ENCODE measurements at regions not wholly inside any gene's neighbourhood (a gene's known extent, or its start where the extent isn't known, plus 50 kb on each side); places are given as distances from the start of the nearest gene placed in this dataset.

DNA sequence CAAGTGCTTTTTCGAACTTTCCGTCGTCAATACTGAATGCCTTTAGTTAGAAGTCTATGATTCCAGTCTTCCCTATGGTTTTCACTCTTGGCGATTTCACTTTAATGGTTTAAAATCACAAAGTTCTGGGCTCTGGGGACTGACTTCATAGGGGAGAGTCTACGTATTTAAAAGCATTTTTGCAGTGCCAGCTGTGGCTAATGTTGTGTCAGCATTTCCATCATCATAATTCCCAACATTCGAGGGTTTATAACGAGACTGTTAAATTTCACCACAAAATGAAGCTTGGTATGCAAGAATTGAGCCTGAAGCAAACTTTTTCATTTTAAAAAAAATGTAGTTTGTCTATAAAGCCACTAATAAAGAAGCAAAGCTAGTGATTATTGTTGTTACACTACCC lies 242.7 kb downstream of the SOX4 start:
- intact Hi-C loops (cut with DNase I), result no loop called here
- DNase-seq (ENCODE audit: low spot score), result no peak

DNA sequence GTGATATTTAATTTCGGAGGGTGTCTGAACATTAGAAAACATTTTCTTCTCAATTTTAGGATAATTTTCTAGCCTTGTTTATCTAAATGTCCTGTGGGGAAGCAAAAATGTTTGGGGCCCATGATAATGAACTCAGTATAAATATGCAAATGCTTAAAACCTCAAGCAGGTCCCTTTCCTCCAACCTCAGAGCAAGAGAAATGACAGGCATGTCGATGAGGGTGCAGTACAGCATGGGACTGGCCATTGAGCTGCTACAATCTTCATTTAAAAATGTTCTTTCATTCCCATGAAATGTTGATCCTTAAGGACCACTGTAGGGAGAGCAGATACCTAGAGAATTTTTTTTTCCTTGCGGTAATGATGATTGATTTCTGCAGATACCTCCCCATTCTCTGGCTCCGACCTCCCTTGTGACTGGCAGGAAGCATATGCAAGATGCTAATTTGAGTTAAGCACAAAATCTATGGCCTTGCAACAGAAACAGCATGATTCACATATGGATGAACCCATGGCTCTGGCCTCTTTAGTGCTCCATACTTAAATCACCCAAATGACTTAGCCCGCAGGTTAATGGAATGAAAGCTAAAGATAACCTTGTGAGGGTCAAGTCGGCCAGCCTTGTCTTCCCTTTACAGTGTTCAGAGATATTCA lies 243.3 kb downstream of the SOX4 start:
- intact Hi-C loops (cut with DNase I), result no loop called here
- no peak for DNase-seq (ENCODE audit: low spot score)

DNA sequence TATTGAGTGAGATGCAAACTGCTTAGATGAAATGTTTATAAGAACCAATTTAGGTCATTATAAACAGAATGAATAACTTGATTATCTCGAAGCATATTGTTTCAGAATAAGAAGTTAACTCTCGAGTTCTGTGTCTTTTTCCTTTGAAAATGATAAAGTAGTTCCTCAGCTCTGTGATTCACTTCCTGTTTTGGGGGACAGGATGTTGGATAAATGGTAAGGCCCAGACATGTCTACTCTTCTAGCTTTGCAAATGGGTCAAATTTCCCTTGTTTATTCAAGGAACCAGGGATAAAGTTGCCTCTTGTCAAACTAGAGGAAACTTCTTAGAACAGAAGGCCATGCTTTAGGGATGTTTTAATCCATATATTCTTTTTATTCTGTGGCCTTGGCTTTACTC lies 246.9 kb downstream of the SOX4 start:
- DNase-seq (ENCODE audit: low spot score), result no peak
- intact Hi-C loops (cut with DNase I), result no loop called here

DNA sequence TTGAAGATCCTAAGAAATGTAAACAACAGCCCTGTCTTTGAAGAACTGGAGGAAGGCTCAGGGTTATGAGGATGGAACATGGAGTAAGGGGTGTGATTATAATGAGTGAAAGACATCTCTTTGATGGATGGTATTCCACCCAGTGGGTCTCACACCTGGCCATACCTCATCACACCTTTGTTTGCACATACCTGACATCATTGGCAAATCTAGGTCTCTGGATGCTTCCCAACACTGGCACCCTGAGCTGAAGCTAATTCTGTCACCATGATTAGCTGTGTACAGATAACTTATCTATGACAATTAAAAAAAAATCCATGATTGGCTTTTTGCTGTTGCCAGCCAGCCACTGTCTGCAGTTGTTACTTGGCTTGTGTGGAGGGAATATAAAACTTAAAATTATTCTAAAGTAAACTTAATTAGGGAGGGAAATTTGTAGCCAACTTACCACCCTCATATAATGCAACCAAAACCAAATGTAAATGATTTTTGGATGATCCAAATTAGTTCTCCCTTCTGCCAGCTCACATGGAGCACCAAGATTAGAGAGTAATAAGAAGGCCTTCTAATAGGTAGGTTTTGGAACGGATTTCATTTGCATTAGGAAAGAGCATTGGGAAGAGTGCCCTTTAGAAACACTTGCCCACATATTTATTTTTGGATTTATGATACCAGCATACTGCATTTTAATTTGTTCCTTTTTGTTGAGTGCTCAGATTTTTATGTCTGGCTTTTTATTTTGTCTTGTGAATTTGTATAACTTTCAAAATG lies 249.5 kb downstream of the SOX4 start:
- DNase-seq (ENCODE audit: low spot score), result no peak
- intact Hi-C loops (cut with DNase I), result no loop called here

DNA sequence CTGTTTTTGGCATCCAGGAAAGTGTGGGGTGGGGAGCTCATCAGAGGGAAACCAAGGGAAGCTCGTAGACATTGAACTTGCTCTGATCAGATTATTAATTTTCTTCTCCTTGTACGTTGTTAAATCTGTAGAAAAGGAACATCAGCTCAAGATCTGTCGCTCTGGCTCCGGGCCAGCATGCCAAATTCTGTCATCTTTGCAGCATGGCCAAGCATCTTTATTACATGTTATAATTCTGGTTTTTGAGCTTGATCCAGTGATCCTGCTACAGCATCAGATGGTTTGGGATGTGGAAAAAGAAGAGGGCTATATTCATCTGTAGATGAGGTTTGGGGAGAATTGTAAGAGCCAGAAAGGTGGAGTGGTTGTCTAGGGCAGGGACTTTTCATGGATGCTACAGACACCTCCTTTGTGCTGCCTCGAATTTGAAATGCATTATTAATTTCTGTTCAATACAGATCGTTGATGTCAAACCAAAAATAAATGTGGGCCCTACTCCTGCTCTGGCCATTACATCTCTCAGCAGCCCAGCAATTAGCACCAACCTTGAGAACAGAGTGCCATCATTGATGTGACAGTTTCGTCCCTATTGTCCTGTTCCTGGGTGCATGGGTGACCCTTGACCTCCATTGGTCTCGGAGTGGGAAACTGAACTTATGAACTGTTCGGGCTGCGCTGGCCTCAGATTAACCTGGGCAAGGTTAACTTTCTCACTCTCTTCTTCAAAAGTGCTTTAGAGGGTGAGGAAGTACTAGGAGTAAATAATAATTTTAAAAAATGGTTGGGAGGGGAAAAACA lies 250.8 kb downstream of the SOX4 start:
- intact Hi-C loops (cut with DNase I), result no loop called here
- no peak for DNase-seq (ENCODE audit: low spot score)

DNA sequence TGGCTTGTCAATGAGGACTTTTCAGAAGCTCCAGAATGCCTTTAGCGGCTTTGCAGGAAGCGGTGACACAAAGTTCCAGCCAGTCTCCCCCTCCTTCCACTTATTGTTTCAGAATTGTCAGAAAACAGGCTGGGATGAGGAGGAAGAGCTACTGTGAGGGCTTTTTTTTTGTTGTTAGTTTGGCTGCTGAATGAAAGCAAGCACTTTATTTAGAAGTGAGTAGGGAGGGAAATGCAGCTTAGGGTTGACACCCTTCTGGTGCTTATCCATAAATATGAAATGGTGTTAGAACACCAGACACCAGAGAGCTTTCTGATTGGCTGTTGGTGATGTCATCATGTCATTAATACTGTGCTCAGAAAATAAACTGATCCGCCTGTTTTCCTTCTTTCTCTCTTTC lies 251.5 kb downstream of the SOX4 start:
- intact Hi-C loops (cut with DNase I), result loop anchor here (5.0 kb wide), 2 partner anchors 248 to 297 kb away; no protein-coding TSS in a partner anchor
- DNase-seq (ENCODE audit: low spot score), result no peak

DNA sequence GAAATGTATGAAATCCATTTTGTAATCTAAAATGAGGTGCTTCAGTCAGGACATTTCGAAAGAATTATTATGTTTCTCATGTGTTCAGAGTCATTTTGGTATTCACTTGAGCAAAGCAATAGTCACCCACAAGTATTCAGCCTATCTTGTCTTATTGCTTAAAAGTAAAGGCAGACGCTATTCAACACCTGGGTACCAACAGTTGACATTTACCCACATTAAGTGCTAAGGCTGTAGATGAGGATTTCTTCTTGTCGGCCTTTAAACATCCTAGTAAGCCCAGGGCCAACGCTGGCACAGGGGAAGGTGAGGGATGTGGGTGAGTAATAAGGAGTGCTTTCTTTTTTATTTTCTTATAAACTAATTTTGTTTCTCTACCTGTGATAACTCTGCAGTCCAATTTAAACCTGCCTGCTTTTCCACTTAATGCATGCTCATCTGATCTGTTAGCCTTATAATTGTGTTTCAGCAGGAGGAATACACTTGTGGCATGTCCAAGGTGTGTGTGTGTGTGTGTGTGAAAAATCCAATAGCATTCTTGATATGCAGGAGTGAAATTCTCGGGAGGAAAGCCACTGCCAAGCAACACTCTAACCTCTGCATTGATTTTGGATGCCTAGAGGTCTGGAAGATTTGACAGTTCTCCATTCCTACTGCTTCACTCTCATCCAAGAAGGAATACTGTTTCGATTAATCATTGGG lies 252.0 kb downstream of the SOX4 start:
- intact Hi-C loops (cut with DNase I), result loop anchor here (5.0 kb wide), 2 partner anchors 248 to 297 kb away; no protein-coding TSS in a partner anchor
- DNase-seq (ENCODE audit: low spot score), result no peak

DNA sequence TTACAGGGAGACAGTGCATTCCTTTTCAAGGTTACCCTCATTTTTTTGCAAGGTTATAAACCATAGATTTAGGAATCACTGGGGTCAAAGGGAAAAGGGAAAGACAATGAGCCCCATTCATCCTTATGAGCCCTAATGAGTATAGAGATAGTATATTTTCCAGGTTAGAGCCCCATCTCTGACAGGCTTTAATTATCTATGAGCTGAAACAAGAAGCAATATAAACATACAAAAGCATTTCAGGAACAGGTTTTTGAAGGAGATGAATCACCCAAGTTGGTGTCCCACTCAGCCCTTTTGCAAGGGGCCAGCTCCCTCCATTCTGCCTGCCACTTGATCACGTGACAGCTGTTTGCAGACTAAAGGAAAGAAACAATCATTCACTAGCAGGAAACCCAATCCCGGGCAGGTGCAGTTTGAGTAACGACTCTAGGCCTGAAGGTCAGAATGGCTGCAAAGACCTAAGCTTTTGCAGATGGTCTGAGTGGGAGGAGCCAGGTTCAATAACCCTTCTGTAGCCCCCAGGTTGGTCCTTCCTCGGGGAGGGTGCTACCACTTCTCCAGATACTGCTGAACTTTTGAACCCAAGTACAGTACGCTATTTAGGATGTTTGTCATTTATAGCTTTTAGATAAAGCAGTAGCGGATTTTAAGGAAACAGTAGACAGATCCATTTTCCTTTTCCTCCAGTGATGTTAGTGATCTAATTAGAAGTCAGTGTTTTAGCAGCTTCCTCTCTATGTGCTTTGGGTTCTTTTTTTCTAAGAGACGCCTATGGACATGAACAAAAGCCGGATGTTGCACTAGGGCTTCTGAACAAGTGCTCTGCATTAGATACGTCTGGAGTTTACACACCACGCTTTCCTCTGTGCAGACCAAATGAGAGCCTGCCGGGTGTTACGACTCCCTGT lies 253.2 kb downstream of the SOX4 start:
- DNase-seq (ENCODE audit: low spot score), result no peak
- intact Hi-C loops (cut with DNase I), result loop anchor here (5.0 kb wide), 2 partner anchors 249 to 296 kb away; no protein-coding TSS in a partner anchor

DNA sequence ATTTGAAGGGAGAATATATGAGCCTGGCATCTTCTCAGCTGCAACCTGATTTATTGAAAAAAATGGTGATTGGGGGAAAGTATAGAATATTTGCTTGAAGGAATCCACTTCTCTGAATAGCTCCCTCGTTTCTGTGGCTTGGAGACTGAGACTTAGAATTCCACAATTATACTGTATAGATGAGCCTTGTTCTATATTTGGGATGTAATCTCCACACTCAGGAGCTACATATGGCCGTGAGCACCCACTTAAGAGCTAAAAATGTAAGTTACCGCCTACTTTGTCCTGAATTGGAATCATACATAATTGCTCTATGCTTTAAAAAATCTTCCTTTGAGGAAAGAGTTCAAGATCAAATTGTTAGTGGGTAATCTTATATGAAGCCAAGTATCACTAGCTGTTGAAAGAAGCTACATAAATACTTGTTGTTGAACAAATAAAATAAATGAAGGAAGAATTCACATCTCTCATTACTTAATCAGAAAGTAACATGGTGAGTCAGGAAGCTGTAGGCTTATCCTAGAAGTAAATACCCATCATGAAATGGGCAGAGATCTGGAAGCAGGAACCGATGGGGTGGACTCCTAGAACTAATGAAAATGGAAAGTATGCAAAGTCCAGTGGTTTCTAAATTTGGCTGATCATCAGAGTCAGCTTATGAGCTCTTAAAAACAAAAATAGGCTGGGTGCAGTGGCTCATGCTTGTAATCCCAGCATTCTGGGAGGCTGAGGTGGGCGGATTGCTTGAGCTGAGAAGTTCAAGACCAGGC lies 254.3 kb downstream of the SOX4 start:
- no peak for DNase-seq (ENCODE audit: low spot score)
- intact Hi-C loops (cut with DNase I), result loop anchor here (5.0 kb wide), 2 partner anchors 251 to 294 kb away; no protein-coding TSS in a partner anchor

DNA sequence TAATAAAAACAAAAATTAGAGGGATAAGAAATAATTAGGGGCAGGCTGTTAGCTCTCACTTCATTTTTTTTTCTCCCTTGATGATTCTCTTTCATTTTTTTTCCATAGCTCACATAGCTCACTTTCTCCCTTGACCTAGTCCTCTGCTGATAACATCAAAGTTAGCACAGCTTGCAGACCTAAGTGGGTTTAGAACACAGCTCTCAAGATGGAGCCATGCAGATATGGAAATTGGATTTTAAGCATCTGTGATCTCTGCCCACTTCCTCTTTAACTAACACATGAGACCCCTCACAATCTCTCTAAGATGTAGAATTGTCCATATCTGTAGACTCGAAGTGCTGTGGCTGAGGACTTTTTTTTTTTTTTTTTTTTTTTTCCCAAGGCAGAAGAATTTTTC lies 257.1 kb downstream of the SOX4 start:
- intact Hi-C loops (cut with DNase I), result no loop called here
- no peak for DNase-seq (ENCODE audit: low spot score)

DNA sequence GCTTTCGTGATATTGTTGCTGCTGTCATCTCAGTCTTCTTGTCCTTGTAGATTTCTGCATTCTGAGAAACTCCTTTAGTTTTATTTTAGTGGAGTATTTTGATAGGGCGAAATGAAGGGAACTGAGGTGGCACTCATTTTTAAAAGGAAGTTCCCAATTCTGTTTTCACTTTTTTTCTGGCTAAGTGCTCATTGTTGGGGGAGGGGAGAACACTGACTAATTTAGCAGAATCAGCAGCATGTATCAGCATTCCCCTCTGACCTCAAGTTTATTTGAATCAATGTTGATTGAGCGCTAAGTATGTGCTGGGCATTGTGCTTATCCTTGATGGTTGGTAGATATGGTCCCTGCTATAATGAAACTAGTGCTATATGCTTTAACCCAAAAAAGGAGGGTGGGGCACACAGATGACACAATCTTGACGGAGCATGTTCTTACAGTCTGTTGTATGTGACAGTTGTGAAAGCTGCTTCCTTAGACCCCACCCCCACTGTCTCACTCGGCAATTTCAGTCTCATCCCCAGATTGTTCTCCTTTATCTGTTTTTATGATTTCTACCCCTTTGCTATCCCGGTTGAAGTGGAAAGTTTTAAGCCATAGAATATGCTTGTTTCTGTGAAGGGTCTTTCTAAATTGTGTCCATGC lies 262.4 kb downstream of the SOX4 start:
- intact Hi-C loops (cut with DNase I), result no loop called here
- no peak for DNase-seq (ENCODE audit: low spot score)

DNA sequence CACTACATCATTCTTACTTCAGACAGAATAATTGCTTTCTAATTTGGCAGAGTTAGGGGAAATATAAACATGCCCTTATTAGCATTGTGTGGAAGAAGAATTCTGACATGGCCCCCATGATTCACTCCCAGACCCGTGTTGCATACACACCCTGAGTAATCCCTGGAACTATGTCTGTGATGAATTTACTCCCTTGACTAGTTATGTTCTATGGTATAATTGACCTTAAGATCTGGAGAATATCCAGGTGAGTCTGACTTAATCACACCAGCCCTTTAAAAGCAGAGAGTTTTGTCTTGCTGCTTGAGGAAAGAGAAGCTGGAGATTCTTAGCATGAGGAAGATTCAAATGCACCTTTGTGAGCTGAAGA lies 262.9 kb downstream of the SOX4 start:
- intact Hi-C loops (cut with DNase I), result no loop called here
- DNase-seq (ENCODE audit: low spot score), result no peak

DNA sequence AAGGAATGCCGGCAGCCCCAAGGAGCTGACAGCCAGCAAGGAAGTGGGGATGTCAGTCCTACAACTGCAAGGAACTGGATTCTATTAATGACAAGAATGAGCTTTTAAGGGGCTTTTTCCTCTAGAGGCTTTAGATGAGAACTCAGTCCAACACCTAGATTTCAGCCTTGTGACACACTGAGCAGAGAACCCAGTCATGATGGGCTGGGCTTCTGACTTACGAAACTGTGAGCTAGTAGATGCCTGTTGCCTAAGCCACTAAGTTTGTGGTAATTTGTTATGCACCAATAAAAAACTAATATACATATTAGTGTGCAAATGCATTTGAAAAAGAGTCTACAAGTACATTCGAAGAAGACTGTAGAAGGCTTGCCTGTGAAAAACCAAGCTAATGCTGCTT lies 263.3 kb downstream of the SOX4 start:
- DNase-seq (ENCODE audit: low spot score), result no peak
- intact Hi-C loops (cut with DNase I), result no loop called here

DNA sequence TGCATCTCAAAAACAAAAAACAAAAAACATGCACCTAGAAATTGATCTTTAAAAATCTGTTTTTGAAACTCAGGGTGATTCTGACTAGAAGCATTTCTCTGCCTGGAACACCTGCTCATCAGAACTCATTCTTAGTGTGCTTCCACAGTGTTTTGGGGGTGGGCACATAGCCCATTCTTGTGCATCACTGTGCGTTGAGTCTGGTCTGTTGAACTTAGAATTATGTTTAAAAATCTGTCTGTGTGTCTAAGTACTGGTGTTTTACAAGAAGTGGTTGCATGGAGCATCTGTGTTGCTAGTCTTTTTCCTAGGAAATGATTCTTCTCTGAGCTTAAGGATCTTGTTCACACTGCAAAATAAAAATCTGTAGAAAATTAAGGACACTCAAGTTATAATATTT lies 264.5 kb downstream of the SOX4 start:
- intact Hi-C loops (cut with DNase I), result no loop called here
- DNase-seq (ENCODE audit: low spot score), result no peak

DNA sequence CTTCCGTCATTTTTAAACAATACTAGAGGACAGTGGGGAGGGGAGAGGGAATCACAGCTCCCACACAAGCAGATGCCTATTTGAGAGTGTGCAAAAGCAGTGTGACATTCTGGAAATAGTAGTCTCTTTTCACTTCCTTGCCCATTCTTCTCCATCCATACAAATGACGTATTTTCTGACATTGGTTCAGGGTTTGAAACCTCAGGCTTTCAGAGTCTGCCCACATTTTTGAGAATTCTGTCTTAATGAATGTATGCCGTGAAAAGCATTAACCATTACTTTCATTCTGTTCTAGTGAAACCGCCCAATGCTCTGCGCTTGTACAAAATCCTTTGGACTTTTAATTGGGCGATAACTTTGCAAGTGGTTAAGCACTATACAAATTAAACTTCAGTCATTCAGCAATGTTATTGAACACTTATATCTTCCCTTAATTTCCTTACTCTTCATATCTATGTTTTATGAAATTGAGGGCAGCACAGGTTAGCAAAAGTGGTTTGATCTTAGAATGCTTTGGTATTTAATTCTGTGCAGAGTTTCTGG lies 265.7 kb downstream of the SOX4 start:
- DNase-seq (ENCODE audit: low spot score), result no peak
- intact Hi-C loops (cut with DNase I), result no loop called here

DNA sequence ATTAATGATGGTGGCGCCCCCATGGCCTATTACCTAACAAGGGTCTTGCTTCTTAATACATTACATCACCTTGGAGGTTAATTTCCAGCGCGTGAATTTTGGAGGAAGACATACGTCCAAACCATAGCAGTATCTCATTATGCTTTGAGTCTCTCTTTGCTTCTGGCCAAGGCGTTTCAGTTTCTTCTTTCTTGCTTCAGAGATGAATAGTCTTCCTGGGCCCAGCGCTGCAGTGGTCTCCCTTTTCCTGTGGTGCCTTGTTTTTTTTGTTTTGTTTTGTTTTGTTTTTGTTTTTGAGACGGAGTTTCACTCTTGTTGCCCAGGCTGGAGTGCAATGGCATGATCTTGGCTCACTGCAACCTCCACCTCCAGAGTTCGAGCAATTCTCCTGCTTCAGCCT lies 268.4 kb downstream of the SOX4 start:
- intact Hi-C loops (cut with DNase I), result no loop called here
- DNase-seq (ENCODE audit: low spot score), result no peak

DNA sequence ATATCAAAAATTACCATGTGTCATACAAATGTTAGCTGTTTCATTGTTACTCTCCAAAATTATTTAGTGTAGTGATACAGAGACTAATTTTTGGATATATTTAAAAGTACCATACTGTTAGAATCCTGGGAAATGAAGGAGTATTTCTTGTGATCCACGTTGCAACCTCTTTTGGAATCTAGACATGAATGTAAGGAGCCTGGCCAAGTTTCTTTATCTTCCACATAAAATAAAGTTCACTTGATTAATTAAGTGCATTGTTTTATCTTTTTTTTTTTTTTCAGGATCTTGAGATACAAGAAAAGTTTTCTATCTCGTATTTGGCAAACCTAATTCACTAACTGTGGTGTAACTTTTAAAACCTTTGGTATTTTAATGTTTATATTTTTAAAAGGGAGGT lies 270.7 kb downstream of the SOX4 start:
- intact Hi-C loops (cut with DNase I), result no loop called here
- DNase-seq (ENCODE audit: low spot score), result no peak
